ENCODE measurements at regions not wholly inside any gene's neighbourhood (a gene's known extent, or its start where the extent isn't known, plus 50 kb on each side); places are given as distances from the start of the nearest gene placed in this dataset.

DNA sequence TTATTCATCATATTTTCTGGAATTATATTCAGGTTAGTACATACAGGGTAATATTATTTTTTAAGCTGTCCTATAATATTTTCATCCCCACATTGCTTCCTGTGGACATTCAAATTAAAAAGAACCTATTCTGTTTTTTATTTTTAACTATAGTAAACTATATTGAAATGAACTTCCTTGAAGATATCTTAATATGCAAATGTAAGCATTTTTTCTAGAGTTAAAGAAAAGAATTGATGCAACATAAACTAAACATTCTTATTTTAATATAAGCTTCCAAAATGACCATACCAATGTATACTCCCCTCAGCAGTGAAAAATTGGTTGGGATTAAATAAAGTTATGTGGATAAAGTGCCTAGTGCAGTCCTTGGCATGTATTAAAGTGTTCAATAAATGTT lies 416.6 kb downstream of the KIF2B start (continued):
- no peak for TF ChIP-seq ZNF622 (IDR thresholded peaks at IDR 0.05)
- TF ChIP-seq SIN3A (IDR thresholded peaks at IDR 0.05; ENCODE audit: low read depth, low read length) = no peak

DNA sequence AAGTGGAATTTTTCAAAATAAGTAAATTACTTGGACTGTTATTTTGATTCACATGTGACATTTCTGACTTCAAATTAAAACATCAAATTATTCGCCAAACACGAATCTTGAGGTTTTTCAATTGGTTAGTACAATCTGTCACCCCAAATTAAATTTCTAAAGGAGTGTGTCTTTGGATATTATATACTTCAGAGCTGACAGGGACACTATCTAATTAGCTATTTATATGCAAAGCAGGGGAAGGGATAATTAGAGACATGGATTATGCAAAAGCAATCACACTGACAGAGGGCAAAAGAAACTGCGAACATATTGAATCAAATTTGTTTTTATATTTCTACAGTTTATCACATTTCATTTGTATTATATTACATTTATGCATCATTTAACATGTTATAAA lies 433.0 kb downstream of the KIF2B start:
- intact Hi-C loops (cut with micrococcal nuclease; ENCODE audit: unreplicated experiment) (no loop called here), in situ Hi-C loops (cut with MboI) (no loop called here)
- TF ChIP-seq ZNF24 (IDR thresholded peaks at IDR 0.05) (no peak), TCF3 (IDR thresholded peaks at IDR 0.05; ENCODE audit: borderline replicate concordance, insufficient read depth, low read depth, low read length) (no peak), SMARCA5 (IDR thresholded peaks at IDR 0.05) (no peak), EGR1 (IDR thresholded peaks at IDR 0.05; ENCODE audit: borderline replicate concordance in 1 of 2, low read depth in 2 of 2, low read length in 2 of 2) (no peak), BACH1 (IDR thresholded peaks at IDR 0.05; ENCODE audit: borderline replicate concordance) (no peak), POLR2AphosphoS5 (IDR thresholded peaks at IDR 0.05; ENCODE audit: low read length) (no peak), KLF5 (IDR thresholded peaks at IDR 0.05; ENCODE audit: partially characterized antibody) (no peak), CEBPB (IDR thresholded peaks at IDR 0.05; ENCODE audit: borderline replicate concordance in 1 of 2, low read depth in 2 of 2, low read length in 2 of 2) (no peak), NFYA (IDR thresholded peaks at IDR 0.05; ENCODE audit: borderline replicate concordance, low read depth, low read length) (no peak), TCF12 (IDR thresholded peaks at IDR 0.05; ENCODE audit: low read depth, low read length) (no peak), RAD51 (IDR thresholded peaks at IDR 0.05) (no peak), ETV6 (conservative IDR thresholded peaks at IDR 0.05 in 1 of 2, IDR thresholded peaks at IDR 0.05 in 1 of 2; ENCODE audit: borderline replicate concordance in 1 of 2, low read depth in 1 of 2) (no peak), IKZF2 (IDR thresholded peaks at IDR 0.05) (no peak), ZNF622 (IDR thresholded peaks at IDR 0.05) (no peak), KAT2A (conservative IDR thresholded peaks at IDR 0.05; ENCODE audit: control insufficient read depth, low read depth, low read length) (no peak), NBN (IDR thresholded peaks at IDR 0.05) (no peak), RUNX3 (IDR thresholded peaks at IDR 0.05; ENCODE audit: low read length) (no peak)
- TF ChIP-seq, protein P1, sequence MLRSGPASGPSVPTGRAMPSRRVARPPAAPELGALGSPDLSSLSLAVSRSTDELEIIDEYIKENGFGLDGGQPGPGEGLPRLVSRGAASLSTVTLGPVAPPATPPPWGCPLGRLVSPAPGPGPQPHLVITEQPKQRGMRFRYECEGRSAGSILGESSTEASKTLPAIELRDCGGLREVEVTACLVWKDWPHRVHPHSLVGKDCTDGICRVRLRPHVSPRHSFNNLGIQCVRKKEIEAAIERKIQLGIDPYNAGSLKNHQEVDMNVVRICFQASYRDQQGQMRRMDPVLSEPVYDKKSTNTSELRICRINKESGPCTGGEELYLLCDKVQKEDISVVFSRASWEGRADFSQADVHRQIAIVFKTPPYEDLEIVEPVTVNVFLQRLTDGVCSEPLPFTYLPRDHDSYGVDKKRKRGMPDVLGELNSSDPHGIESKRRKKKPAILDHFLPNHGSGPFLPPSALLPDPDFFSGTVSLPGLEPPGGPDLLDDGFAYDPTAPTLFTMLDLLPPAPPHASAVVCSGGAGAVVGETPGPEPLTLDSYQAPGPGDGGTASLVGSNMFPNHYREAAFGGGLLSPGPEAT (IDR thresholded peaks at IDR 0.05; ENCODE audit: low read depth) = no peak
- TF ChIP-seq, protein P2, sequence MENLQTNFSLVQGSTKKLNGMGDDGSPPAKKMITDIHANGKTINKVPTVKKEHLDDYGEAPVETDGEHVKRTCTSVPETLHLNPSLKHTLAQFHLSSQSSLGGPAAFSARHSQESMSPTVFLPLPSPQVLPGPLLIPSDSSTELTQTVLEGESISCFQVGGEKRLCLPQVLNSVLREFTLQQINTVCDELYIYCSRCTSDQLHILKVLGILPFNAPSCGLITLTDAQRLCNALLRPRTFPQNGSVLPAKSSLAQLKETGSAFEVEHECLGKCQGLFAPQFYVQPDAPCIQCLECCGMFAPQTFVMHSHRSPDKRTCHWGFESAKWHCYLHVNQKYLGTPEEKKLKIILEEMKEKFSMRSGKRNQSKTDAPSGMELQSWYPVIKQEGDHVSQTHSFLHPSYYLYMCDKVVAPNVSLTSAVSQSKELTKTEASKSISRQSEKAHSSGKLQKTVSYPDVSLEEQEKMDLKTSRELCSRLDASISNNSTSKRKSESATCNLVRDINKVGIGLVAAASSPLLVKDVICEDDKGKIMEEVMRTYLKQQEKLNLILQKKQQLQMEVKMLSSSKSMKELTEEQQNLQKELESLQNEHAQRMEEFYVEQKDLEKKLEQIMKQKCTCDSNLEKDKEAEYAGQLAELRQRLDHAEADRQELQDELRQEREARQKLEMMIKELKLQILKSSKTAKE (IDR thresholded peaks at IDR 0.05; ENCODE audit: low read depth, poor library complexity, severe bottlenecking) = no peak
- FAIRE-seq (no peak), DNase-seq (ENCODE audit: low read depth, low spot score) (no peak), ATAC-seq (no peak)
- Histone ChIP-seq H4K20me1 (ENCODE audit: control insufficient read depth, insufficient read depth) (no peaks in the 10 kb centered on the region), H2AFZ (ENCODE audit: control insufficient read depth, low read depth, low read length) (no peak overlapping the region), H3K27ac (ENCODE audit: control insufficient read depth, insufficient read depth) (no peak overlapping the region), H3K27me3 (replicated peaks in 1 of 2; ENCODE audit: control insufficient read depth in 2 of 2, insufficient read depth in 2 of 2, low read length in 1 of 2) (no peaks in the 10 kb centered on the region), H3K4me3 (no peak overlapping the region), H3K9me3 (replicated peaks; ENCODE audit: control insufficient read depth, insufficient read depth, low read length) (no peaks in the 10 kb centered on the region), H3K79me2 (ENCODE audit: control insufficient read depth, insufficient read depth, low read length) (no peaks in the 10 kb centered on the region), H3K4me1 (ENCODE audit: control insufficient read depth, insufficient read depth, low read length) (no peaks in the 10 kb centered on the region), H3K9ac (ENCODE audit: control insufficient read depth, insufficient read depth, low read length) (no peak overlapping the region), H3K36me3 (ENCODE audit: control insufficient read depth in 2 of 2, insufficient read depth in 2 of 2, low read length in 1 of 2) (no peaks in the 10 kb centered on the region), H3K4me2 (ENCODE audit: control insufficient read depth, insufficient read depth) (no peak overlapping the region)
- ChIA-PET SMC1A (ENCODE audit: uncharacterized antibody, unreplicated experiment) (interaction anchor here (0.7 to 1.1 kb wide), 2 partner anchors 15 to 26 kb away, joined by 3 read pairs; no protein-coding TSS in a partner anchor), POLR2A (no interaction called here), CTCF (no interaction called here), RAD21 (ENCODE audit: unreplicated experiment) (no interaction called here)
- WGBS (ENCODE audit: insufficient coverage, insufficient replicate concordance, low lambda C conversion rate, missing lambda C conversion rate) = 27% methylated on average over 3 of the region's 3 CpGs
- no TSS peak for BruUV-seq (replicated peaks)

Measured in GM12878 (cell line).